B cell (primary cell): ENCODE measurements at regions not wholly inside any gene's neighbourhood (a gene's known extent, or its start where the extent isn't known, plus 50 kb on each side); places are given as distances from the start of the nearest gene placed in this dataset.

Experiments used
- CTCF ChIP-seq: fragments of 200-600 bp; IDR thresholded peaks from one replicate; pipeline ENCODE4 v1.8.0; 2022; ENCODE audit warnings: antibody characterized with exemption, mild to moderate bottlenecking
- EZH2 ChIP-seq: IDR thresholded peaks from 2 replicates; pipeline ENCODE4 v1.6.1; 2012; ENCODE audit warnings: borderline replicate concordance, low read depth, mild to moderate bottlenecking, moderate library complexity, low read length; ENCODE audit not compliant: insufficient read depth, poor library complexity, severe bottlenecking

GRCh38 chrX:46333550-46333949 is 211.7 kb downstream of the ZNF674 start:
- TF ChIP-seq CTCF (no peak), EZH2 (no peak)
